Neural cell (in vitro differentiated cells): ENCODE measurements at regions not wholly inside any gene's neighbourhood (a gene's known extent, or its start where the extent isn't known, plus 50 kb on each side); places are given as distances from the start of the nearest gene placed in this dataset.

ENCODE experiments used
- H2AFZ ChIP-seq: fragments of 200-600, 300-800 bp; sonication (generic), shearing (Covaris generic); 2 replicates; pipeline ENCODE4 v1.6.0; 2014; ENCODE audit warnings: low read depth, mild to moderate bottlenecking, antibody characterized with exemption, low read length, moderate library complexity
- H3F3A ChIP-seq: fragments of 200-600 bp; shearing (Covaris generic); 2 replicates; pipeline ENCODE4 v1.6.1; 2016; ENCODE audit warnings: mild to moderate bottlenecking, moderate library complexity, mixed read lengths, antibody characterized with exemption, low read length; ENCODE audit not compliant: insufficient read depth, poor library complexity, severe bottlenecking
- H3K27ac ChIP-seq: fragments of 200-600, 300-800 bp; sonication (generic), shearing (Covaris generic); 2 replicates; pipeline ENCODE4 v1.5.1; 2014; ENCODE audit warnings: mild to moderate bottlenecking, low read length, moderate library complexity
- H3K27me3 ChIP-seq: fragments of 300-800, 200-600 bp; sonication (generic), shearing (Covaris generic); 2 replicates; pipeline ENCODE4 v1.6.0; 2014; ENCODE audit warnings: mild to moderate bottlenecking, low read depth, low read length, moderate library complexity; ENCODE audit not compliant: insufficient read depth
- H3K36me3 ChIP-seq: fragments of 300-800, 200-600 bp; sonication (generic), shearing (Covaris generic); 2 replicates; pipeline ENCODE4 v1.5.1; 2014; ENCODE audit warnings: mild to moderate bottlenecking, antibody characterized with exemption, low read length, moderate library complexity; ENCODE audit not compliant: insufficient read depth
- H3K4me2 ChIP-seq: fragments of 300-800, 200-600 bp; sonication (generic), shearing (Covaris generic); 2 replicates; pipeline ENCODE4 v1.6.0; 2014; ENCODE audit warnings: mild to moderate bottlenecking, low read length
- H3K4me3 ChIP-seq: fragments of 300-800, 200-600 bp; sonication (generic), shearing (Covaris generic); 2 replicates; pipeline ENCODE4 v1.5.1; 2014; ENCODE audit warnings: mild to moderate bottlenecking, low read length, moderate library complexity
- H3K79me2 ChIP-seq: fragments of 200-600 bp; shearing (Covaris generic); replicated peaks from 2 replicates; pipeline ENCODE4 v1.6.0; 2014; ENCODE audit warnings: mild to moderate bottlenecking, low read length, moderate library complexity; ENCODE audit not compliant: insufficient read depth
- H3K9ac ChIP-seq: fragments of 300-800, 200-600 bp; sonication (generic), shearing (Covaris generic); 2 replicates; pipeline ENCODE4 v1.6.1; 2016; ENCODE audit warnings: mild to moderate bottlenecking, low read length, mixed read lengths
- H3K9me2 ChIP-seq: fragments of 200-600 bp; shearing (Covaris generic); 2 replicates; pipeline ENCODE4 v1.6.1; 2016; ENCODE audit warnings: mild to moderate bottlenecking, low read length, mixed read lengths; ENCODE audit not compliant: insufficient read depth
- H3K9me3 ChIP-seq: fragments of 200-600, 300-800 bp; sonication (generic), shearing (Covaris generic); 2 replicates; pipeline ENCODE4 v1.6.1; 2016; ENCODE audit warnings: mild to moderate bottlenecking, mixed run types, low read length, moderate library complexity, mixed read lengths
- H4K20me1 ChIP-seq: fragments of 200-600 bp; shearing (Covaris generic); 2 replicates; pipeline ENCODE4 v1.6.1; 2016; ENCODE audit warnings: mild to moderate bottlenecking, mixed run types; ENCODE audit not compliant: insufficient read depth
- CTCF ChIP-seq: fragments of 450-650 bp; IDR thresholded peaks from 2 replicates; pipeline ENCODE4 v1.5.1; 2014; ENCODE audit warnings: antibody characterized with exemption, mild to moderate bottlenecking, moderate library complexity; ENCODE audit not compliant: poor library complexity, severe bottlenecking
- EP300 ChIP-seq: fragments of 450-650 bp; conservative IDR thresholded peaks from 2 replicates; pipeline ENCODE4 v1.6.1; 2014; ENCODE audit warnings: antibody characterized with exemption, mild to moderate bottlenecking, moderate library complexity; ENCODE audit not compliant: poor library complexity, severe bottlenecking
- EZH2 ChIP-seq: fragments of 200-600, 300-800 bp; shearing (Covaris generic), sonication (generic); IDR thresholded peaks from 2 replicates; pipeline ENCODE4 v1.6.1; 2014; ENCODE audit warnings: antibody characterized with exemption, low read length, borderline replicate concordance, mild to moderate bottlenecking; ENCODE audit not compliant: insufficient read depth, poor library complexity, severe bottlenecking
- MXI1 ChIP-seq: fragments of 450-650 bp; conservative IDR thresholded peaks from 2 replicates; pipeline ENCODE4 v1.6.1; 2014; ENCODE audit warnings: antibody characterized with exemption, mild to moderate bottlenecking; ENCODE audit not compliant: poor library complexity, severe bottlenecking
- POLR2AphosphoS5 ChIP-seq: IDR thresholded peaks from 2 replicates; pipeline ENCODE4 v1.6.1; 2012
- RAD21 ChIP-seq: fragments of 450-650 bp; conservative IDR thresholded peaks from 2 replicates; pipeline ENCODE4 v1.6.1; 2014; ENCODE audit warnings: antibody characterized with exemption, mild to moderate bottlenecking, moderate library complexity
- REST ChIP-seq: IDR thresholded peaks from 2 replicates; pipeline ENCODE4 v1.6.1; 2012; ENCODE audit warnings: borderline replicate concordance
- SMC3 ChIP-seq: fragments of 450-650 bp; conservative IDR thresholded peaks from 2 replicates; pipeline ENCODE4 v1.6.1; 2014; ENCODE audit warnings: antibody characterized with exemption, mild to moderate bottlenecking, moderate library complexity; ENCODE audit not compliant: poor library complexity
- TAF1 ChIP-seq: IDR thresholded peaks from 2 replicates; pipeline ENCODE4 v1.6.1; 2012; ENCODE audit warnings: low read depth

GRCh38 chr4:27308379-27308778 lies 447.7 kb downstream of the STIM2 start:
- Histone ChIP-seq H3K4me2 (no peak overlapping the region), H3K36me3 (no peaks in the 10 kb centered on the region), H2AFZ (no peak overlapping the region)

GRCh38 chr4:27315625-27316024 lies 455.0 kb downstream of the STIM2 start:
- H4K20me1 ChIP-seq: no peaks in the 10 kb centered on the region
- H3K27ac ChIP-seq: no peak overlapping the region
- H3K9me2 ChIP-seq: no peaks in the 10 kb centered on the region
- H2AFZ ChIP-seq: no peak overlapping the region
- H3K27me3 ChIP-seq: no peaks in the 10 kb centered on the region
- H3K4me3 ChIP-seq: no peak overlapping the region
- no peak overlapping the region for H3K4me2 ChIP-seq
- no peaks in the 10 kb centered on the region for H3F3A ChIP-seq
- no peak overlapping the region for H3K9ac ChIP-seq
- no peaks in the 10 kb centered on the region for H3K36me3 ChIP-seq
- no peaks in the 10 kb centered on the region for H3K9me3 ChIP-seq
- no peaks in the 10 kb centered on the region for H3K79me2 ChIP-seq
- no peak for TF ChIP-seq TAF1
- no peak for TF ChIP-seq EZH2
- TF ChIP-seq RAD21: no peak
- no peak for TF ChIP-seq SMC3
- no peak for TF ChIP-seq CTCF
- no peak for TF ChIP-seq EP300

More at GRCh38 chr4:27308379-27308778, 447.7 kb downstream of the STIM2 start:
- no peak overlapping the region for H3K4me3 ChIP-seq
- no peak overlapping the region for H3K27ac ChIP-seq
- no peak overlapping the region for H3K9ac ChIP-seq
- TF ChIP-seq TAF1 (no peak), REST (no peak), RAD21 (no peak), MXI1 (no peak), SMC3 (no peak), POLR2AphosphoS5 (no peak), EZH2 (no peak), CTCF (no peak), EP300 (no peak)
- no peaks in the 10 kb centered on the region for H3K9me3 ChIP-seq
- no peaks in the 10 kb centered on the region for H4K20me1 ChIP-seq
- H3F3A ChIP-seq: no peaks in the 10 kb centered on the region
- H3K27me3 ChIP-seq: no peaks in the 10 kb centered on the region
- no peaks in the 10 kb centered on the region for H3K9me2 ChIP-seq
- no peaks in the 10 kb centered on the region for H3K79me2 ChIP-seq
